ENCODE measurements at regions not wholly inside any gene's neighbourhood (a gene's known extent, or its start where the extent isn't known, plus 50 kb on each side); places are given as distances from the start of the nearest gene placed in this dataset.

DNA sequence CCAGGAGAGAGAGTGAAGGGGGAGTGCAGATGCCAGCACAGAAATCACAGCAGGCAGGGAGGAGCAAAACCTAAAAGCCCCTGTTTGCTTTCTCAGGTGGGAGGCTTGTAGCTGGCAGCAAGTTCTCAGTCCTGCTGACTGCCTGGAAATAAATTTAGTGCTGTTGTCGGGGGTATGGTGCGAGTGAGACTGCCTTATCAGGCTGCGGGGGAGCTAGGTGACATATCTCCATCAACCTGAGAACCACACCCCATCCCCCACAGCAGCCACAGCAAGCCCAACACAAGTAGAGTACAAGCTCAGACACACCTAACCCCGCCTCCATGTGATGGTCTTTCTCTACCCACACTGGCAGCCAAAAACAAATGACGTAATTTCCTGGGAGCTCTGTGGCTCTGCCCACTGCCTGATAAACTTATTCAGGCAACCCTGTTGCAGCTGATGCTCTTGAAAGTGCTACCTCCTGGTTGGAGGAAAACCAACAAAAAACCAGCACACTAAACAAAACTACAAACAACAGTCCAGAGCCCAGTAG is 953.4 kb upstream of the NDST4 start:
- Histone ChIP-seq H3K4me3 (no peak overlapping the region), H3K27me3 (no peaks in the 10 kb centered on the region), H3K4me1 (no peaks in the 10 kb centered on the region), H3K27ac (no peak overlapping the region), H3K9me3 (no peaks in the 10 kb centered on the region), H3K36me3 (no peaks in the 10 kb centered on the region)
- DNase-seq (ENCODE audit: low spot score in 2 of 2): no peak
- 61% methylated on average over 5 of the region's 5 CpGs for WGBS
- TF ChIP-seq EP300 (IDR thresholded peaks at IDR 0.05) (no peak), POLR2AphosphoS5 (IDR thresholded peaks at IDR 0.05) (no peak), POLR2A (IDR thresholded peaks at IDR 0.05) (no peak)
- TF ChIP-seq, protein P1, sequence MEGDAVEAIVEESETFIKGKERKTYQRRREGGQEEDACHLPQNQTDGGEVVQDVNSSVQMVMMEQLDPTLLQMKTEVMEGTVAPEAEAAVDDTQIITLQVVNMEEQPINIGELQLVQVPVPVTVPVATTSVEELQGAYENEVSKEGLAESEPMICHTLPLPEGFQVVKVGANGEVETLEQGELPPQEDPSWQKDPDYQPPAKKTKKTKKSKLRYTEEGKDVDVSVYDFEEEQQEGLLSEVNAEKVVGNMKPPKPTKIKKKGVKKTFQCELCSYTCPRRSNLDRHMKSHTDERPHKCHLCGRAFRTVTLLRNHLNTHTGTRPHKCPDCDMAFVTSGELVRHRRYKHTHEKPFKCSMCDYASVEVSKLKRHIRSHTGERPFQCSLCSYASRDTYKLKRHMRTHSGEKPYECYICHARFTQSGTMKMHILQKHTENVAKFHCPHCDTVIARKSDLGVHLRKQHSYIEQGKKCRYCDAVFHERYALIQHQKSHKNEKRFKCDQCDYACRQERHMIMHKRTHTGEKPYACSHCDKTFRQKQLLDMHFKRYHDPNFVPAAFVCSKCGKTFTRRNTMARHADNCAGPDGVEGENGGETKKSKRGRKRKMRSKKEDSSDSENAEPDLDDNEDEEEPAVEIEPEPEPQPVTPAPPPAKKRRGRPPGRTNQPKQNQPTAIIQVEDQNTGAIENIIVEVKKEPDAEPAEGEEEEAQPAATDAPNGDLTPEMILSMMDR (IDR thresholded peaks at IDR 0.05): no peak

DNA sequence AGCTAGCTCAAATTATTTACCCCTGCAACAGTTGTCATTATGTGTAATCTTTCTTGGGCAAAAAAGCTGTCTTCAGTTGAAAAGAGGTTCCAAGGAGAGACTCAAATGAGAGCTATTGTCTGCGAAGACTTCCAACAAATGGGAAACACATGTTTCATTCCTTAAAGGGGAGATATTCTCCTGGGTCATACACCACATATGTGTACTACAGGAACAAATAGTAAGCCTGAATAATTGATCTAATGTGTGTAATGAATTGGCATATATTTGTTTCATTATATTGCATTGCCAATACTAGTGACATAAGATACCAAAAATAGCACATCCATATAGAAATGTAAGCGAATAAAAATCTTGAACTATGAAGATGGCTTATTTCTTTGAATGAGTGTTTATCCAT is 950.9 kb upstream of the NDST4 start:
- DNase-seq (ENCODE audit: low spot score in 2 of 2): no peak
- no peaks in the 10 kb centered on the region for H3K36me3 ChIP-seq
- no peaks in the 10 kb centered on the region for H3K9me3 ChIP-seq
- no peaks in the 10 kb centered on the region for H3K27me3 ChIP-seq
- 65% methylated on average over 2 of the region's 2 CpGs for WGBS
- H3K27ac ChIP-seq: no peak overlapping the region
- TF ChIP-seq POLR2A (IDR thresholded peaks at IDR 0.05) (no peak), POLR2AphosphoS5 (IDR thresholded peaks at IDR 0.05) (no peak), EP300 (IDR thresholded peaks at IDR 0.05) (no peak)
- TF ChIP-seq, protein P1 (IDR thresholded peaks at IDR 0.05): no peak
- no peaks in the 10 kb centered on the region for H3K4me1 ChIP-seq
- H3K4me3 ChIP-seq: no peak overlapping the region

GRCh38 chr4:116059361-116059760 is 945.9 kb upstream of the NDST4 start:
- H3K27ac ChIP-seq: no peak overlapping the region
- no peak for DNase-seq (ENCODE audit: low spot score in 2 of 2)
- 62% methylated on average over 1 of the region's 1 CpG for WGBS
- no peaks in the 10 kb centered on the region for H3K27me3 ChIP-seq
- no peaks in the 10 kb centered on the region for H3K4me1 ChIP-seq
- no peak overlapping the region for H3K4me3 ChIP-seq
- no peaks in the 10 kb centered on the region for H3K36me3 ChIP-seq
- no peaks in the 10 kb centered on the region for H3K9me3 ChIP-seq
- TF ChIP-seq POLR2AphosphoS5 (IDR thresholded peaks at IDR 0.05) (no peak), EP300 (IDR thresholded peaks at IDR 0.05) (no peak), POLR2A (IDR thresholded peaks at IDR 0.05) (no peak)
- TF ChIP-seq, protein P1 (IDR thresholded peaks at IDR 0.05): no peak

GRCh38 chr4:116058129-116058528 is 944.7 kb upstream of the NDST4 start:
- H3K27me3 ChIP-seq: no peaks in the 10 kb centered on the region
- DNase-seq (ENCODE audit: low spot score in 2 of 2): no peak
- TF ChIP-seq POLR2A (IDR thresholded peaks at IDR 0.05) (no peak), EP300 (IDR thresholded peaks at IDR 0.05) (no peak), POLR2AphosphoS5 (IDR thresholded peaks at IDR 0.05) (no peak)
- TF ChIP-seq, protein P1 (IDR thresholded peaks at IDR 0.05): no peak
- no peaks in the 10 kb centered on the region for H3K9me3 ChIP-seq
- H3K27ac ChIP-seq: no peak overlapping the region
- 61% methylated on average over 1 of the region's 1 CpG for WGBS
- H3K4me3 ChIP-seq: no peak overlapping the region
- no peaks in the 10 kb centered on the region for H3K36me3 ChIP-seq
- no peaks in the 10 kb centered on the region for H3K4me1 ChIP-seq

GRCh38 chr4:116055857-116056827 is 942.7 kb upstream of the NDST4 start:
- TF ChIP-seq EP300 (IDR thresholded peaks at IDR 0.05): no peak
- no peak for TF ChIP-seq POLR2AphosphoS5 (IDR thresholded peaks at IDR 0.05)
- no peak for TF ChIP-seq POLR2A (IDR thresholded peaks at IDR 0.05)
- TF ChIP-seq, protein P1 (IDR thresholded peaks at IDR 0.05): no peak
- Histone ChIP-seq H3K27me3 (no peaks in the 10 kb centered on the region), H3K4me1 (no peaks in the 10 kb centered on the region), H3K36me3 (no peaks in the 10 kb centered on the region), H3K9me3 (no peaks in the 10 kb centered on the region), H3K27ac (no peak overlapping the region), H3K4me3 (no peak overlapping the region)
- DNase-seq (ENCODE audit: low spot score in 2 of 2): no peak
- 56% methylated on average over 3 of the region's 3 CpGs for WGBS

Data from suprapubic skin (tissue), 4 donors.